Fibroblast of skin of scalp (primary cell): ENCODE measurements at regions not wholly inside any gene's neighbourhood (a gene's known extent, or its start where the extent isn't known, plus 50 kb on each side); places are given as distances from the start of the nearest gene placed in this dataset.
A peak's percentile ranks its signal among the peaks of the same experiment; 100 is the strongest.

ENCODE experiments used
- DNase-seq: peaks from one replicate; pipeline ENCODE4 v3.0.0-alpha.2; 2013

DNA sequence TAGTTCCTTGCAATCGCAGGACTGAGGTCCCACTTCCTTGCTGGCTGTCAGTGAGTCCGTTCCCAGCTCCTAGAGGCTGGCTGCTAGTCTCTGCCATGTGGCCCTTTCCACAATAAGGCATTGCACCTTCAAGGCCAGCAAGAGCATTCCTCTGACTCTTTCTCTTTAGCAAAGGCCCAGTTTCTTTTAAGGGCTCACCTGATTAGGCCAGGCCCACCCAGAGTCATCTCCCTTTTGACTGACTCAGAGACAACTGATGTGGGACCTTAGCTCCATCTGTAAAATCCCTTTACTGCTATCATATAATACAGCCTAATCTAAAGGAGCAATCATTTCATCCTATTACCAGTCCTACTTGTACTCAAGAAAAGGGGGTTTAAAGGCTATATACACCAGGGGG lies 278.2 kb downstream of the SLC4A3 start:
- no peak for DNase-seq

DNA sequence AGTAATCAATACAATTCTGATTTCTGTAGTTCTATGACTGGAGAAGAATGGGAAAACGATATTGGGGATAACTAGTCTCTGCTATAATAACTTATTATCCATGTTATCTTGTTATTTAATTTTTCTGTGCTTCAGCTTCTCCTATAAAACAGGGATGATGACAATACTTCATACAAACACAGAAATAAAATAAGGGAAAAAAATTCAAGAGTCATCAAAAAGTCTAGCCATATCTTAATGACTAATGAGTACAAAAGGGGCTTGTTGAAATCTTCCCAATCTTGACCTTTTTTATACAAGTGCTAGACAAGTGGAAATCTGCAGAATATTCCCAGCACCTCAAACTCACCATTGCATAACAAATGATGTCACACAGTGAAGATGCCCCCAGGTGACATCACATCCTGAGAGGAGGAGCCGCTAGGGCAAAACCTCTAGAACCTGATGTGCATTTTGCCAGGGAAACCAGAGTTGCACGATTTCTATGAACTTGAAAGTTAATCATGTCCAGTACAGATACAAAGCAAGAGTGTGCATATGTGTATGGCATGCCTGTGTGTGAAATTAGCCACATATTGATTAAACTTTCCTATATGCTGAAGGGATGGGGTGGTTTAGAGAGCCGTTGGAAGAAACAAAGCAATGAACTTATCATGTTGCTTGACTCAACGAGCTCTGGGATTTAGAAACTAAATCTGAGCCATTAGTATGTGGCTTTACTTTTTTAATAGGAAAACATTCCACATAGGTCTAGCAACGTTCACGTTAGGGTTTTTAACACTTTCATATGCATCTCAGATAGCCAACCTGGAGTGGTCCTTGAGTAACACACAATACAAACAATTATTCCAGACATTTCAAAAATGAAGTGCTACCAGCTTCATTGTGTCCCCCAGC lies 278.9 kb downstream of the SLC4A3 start:
- no peak for DNase-seq

DNA sequence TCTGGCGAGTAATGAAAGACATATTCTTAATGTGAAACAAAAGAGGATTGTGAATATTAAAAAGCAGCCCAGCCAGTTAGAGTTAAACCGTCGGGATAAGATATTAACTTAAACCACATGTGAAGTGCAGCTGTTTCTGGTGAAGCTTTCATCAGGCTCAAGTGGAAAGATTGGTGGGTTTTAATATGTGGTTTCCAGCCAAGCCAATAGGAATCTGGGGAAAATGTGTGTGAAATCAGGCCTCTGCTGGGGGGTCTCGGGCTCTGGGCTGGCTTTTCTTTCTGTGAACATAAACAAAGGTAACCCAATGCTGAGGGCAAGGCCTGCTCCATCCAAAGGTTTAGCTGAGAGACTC lies 279.6 kb downstream of the SLC4A3 start:
- DNase-seq: peak; percentile 22

DNA sequence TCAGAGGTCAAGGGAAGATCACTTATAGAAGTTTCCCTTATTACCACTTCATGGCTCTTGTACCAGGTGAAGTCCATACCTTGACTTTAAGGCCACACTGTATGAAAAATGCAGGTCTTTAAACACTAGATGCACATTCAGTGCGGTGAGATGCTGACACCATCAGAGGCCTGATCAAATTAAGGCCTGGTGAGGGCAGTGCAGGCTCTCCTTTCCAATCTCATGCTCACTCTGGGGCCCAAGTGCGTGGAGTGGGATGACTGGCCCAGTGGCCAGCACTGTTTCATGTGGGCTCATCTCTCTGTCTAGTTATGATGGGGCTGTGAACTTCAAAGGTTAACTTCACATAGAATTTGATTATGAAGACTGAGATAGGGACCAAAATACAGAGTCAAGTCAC lies 281.1 kb downstream of the SLC4A3 start:
- no peak for DNase-seq

DNA sequence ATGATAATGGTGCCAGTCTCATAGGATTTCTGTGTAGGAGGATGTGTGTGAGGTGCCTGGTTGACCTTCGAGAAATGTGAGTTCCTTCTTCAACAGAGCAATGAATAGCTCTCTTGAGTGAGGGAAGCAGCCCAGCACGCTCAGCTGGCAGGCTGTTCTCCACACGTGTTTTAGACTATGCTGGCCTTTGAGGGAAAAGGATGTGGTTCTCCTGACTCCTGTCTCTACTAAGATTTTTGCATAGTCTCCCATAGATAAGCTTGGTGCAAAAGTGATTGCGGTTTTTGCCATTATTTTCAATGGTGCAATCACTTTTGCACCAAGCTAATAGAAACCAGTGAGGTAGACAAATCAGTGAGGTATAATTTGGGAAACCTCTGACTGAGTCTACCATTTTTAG lies 284.1 kb downstream of the SLC4A3 start:
- DNase-seq: no peak

DNA sequence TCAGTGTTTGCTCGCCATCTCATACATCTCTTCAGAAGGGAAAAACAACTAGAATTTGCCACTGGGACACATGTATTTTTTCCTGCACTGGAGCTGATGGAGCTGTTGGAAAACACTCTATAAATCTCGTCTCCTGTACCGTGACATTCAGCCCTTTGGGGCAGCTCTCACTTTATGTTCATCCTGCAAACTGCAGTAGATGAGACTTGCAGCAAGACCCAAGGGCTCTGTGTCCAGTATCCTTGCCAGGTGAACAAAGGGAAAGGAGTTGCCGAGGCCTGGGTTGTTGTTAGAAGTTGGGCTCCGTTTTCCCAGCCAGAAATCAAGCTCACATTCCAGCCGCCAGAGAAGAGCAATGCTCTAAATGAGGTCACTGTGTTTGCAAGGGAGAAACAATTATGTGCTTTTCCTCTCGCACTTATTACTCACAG lies 285.1 kb downstream of the SLC4A3 start:
- DNase-seq: peak; percentile 42

DNA sequence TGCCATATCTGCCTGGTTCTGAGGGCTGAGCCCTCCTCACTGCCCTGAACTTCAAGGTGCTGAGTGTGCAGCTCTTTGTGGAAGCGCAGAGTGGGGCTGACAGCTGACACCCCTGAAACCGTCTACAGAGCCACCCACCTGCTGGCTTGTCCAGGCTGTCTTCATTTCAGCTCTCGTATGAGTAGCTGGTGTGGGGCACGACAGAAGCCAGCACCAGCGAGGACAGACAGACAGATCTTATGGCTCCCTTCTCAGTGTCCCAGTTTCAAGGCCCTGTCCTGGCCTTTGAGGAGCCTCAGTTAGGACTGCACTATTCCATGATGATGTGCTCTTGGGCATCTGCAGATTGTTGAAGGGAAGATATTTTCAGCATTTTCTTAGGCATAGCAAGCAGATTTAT lies 287.1 kb downstream of the SLC4A3 start:
- no peak for DNase-seq

DNA sequence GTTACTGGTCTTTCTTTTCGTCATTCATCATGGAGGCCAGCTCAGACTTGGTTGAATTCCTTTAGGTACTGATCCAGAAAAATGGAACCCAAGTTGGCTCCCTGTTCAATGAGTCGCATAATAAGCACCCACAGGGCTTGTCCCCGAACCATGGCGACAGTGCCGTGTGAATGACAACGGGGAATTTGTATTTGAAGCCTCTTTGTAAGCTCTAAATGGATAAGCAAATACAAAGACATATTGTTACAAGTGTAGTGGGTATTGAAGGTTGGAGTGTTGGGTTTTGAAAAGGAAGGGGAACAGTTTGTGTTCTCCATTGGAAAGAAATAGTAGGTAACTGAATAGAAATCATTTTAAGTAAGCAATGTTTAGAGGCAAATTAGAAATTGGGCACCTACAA lies 288.9 kb downstream of the SLC4A3 start:
- no peak for DNase-seq

DNA sequence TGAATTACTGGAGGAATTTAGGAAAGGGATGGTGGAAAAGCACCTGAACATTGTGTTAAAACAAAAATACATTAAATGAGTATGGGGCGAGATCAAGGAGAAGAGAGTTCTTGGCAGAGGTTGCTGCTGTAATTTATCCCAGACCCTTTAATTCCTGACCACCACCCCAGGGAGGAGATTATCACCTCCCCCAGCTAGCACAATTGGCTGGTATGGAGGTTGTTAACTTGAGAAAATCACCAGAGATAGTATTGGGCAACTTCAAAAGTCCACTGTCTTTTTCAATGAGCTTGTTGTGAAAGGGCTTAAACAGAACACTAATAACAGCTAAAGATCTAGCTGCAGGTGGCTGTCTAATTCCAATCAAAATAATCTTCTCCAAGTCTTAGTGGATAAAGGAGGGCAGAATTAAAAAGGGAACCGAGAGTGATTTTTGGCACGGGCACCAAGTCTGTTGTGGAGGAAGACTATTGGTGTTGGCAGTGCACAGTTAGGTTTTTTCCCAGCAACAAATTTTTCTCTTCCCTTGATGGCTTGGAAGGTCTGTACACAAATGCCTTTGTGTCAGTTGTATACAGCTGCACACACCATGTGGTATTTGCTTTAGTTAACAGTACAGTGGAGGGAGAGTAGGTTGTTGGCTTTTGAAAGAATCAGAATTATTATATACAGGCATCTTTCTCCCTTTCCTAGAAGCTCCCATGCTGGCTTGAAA lies 289.5 kb downstream of the SLC4A3 start:
- DNase-seq: no peak

DNA sequence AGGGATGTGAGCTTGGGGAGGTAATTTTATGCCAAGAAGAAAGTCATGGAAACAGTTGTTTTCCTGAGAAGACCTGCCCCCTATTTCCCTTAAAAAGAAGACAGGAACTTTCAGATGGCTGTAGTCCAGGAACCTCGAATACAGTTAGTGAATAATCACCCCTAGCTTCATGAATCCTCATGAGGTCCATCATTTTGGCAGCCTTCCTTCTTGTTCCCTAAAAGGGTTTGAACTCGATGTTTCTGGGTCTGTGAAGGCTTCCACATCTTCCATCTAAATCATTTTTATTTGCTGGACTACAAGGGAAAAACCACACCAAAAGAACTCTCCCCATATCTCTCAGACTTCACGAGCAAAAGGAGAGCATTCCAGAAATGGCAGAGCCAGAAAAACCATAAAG lies 290.8 kb downstream of the SLC4A3 start:
- DNase-seq: no peak

DNA sequence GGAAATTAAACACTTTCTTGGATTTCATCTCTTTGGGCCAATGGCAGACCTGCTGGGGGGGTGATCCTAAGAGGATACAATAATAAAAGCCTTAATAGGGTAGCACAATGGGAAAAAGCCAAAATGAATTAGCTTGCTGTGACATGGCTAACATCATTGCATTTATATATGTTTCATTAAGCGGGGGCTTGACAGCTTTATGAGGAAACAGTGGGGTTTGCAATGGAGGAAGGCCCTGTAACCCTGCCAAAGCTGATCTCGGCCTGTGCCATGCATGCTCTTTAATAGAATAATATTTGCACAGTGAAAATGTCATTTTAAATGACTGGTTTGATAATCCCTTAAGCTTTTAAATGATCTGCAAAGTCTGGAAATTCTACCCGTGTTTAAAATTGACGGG lies 291.5 kb downstream of the SLC4A3 start:
- no peak for DNase-seq

DNA sequence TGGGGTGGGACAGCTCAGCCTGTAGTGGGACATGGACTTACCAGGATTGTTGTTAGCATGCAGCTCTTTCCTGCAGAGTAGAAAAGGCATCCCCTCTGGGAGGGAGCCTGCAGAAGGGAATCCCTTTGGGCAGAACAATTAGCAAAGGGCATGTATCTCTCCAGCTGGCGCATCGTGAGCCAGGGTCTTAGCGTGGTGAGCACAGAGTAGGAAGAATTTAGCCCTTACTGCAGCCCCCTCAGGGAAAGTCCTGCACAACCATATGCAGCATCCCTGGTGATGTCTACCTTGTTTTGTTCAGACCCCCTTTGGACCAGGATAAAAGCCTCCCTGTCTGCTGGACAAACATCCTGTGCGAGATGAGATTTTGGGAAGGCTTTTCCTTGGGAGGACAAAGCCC lies 292.1 kb downstream of the SLC4A3 start:
- no peak for DNase-seq

DNA sequence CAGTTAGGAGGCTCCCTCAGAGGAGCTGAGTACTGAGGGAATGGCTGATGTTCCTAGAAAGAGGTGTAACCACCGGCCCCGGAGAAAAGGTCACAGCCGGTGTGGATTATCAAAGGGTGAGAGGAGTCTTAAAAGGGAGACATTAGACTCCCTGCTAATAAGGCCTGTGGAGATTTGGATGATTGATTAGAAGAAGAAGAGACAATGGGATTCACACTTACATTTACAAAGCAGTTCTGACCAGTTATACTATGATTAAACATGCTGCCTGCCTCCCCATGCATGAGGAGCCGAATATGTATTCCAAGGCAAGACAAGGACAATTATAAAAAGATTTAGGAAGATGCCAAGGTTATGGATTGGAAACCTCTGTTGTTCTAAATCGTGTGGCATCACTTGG lies 302.4 kb downstream of the SLC4A3 start:
- DNase-seq: no peak

DNA sequence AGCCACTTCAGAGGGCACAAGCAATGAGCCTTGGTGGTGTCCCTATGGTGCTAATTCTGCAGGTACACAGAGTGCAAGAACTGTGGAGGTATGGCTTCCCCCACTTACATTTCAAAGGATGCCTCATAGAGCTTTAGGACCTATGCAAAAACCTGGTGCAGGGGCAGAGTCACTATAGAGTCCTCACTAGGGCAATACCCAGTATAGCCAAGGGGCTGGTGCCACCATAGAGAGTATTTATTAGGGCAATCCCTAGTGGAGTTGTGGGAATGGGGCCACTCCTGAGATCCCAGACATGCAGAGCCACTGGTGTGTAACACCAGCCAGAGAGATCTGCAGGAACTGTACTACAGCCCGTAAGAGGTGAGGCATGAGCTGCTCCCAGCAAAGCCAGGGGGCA lies 312.2 kb downstream of the SLC4A3 start:
- DNase-seq: no peak

DNA sequence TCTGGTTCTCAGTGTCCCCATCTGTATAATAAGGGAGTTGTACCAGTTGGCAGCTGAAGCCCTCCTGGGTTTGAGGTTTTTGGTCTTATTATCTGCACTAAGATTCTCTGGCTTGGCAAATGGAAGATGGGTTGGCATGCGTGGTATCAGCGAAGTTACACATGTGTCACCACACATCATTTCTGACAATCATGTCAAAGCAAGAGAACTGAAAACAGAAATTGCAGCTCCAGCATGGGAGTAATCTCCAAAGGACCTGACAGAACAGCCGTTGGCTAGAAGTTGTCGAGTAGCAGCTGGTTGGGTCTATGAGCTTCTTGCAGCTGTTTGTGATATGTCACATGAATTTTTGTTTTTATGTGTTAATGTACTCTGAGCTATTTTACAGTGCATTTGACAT lies 317.4 kb downstream of the SLC4A3 start:
- DNase-seq: no peak

DNA sequence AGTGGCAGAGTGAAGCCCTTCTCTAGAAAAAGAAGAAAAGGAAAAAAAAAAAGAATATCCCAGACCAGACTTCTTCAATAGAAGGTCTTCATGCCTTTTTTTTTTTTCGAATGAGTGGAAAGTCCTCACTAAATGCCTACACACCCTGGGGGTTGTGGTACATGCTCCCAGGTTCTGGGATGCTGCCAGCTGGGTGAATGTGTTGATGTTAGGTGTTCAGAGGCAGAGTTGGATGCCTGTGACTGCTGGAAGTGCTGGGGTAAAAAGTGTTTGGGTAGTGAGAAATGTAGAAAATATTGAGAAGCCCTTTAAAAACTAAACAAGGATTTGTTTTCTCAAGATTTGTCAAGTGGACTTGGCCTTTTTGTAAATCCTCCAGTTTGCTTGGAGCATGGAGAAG lies 318.6 kb downstream of the SLC4A3 start:
- no peak for DNase-seq

DNA sequence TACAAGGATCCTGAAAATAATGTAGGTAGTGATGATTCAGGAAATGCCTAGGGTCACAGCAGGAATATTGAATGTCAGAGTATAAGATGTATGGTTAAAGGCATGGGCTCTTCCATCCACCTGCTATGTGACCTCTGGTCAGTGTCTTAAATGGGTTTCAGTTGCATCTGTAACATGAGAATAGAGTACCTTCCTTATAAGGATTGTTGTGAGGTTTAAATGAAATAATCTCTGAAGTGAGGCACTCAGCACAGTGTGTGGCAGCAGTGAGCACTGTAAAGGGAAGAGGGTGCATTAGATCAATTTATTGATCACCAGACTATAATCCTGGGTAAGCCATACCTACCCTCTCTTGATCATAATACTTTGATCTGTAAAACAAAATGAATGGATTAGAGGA lies 319.1 kb downstream of the SLC4A3 start:
- DNase-seq: no peak

DNA sequence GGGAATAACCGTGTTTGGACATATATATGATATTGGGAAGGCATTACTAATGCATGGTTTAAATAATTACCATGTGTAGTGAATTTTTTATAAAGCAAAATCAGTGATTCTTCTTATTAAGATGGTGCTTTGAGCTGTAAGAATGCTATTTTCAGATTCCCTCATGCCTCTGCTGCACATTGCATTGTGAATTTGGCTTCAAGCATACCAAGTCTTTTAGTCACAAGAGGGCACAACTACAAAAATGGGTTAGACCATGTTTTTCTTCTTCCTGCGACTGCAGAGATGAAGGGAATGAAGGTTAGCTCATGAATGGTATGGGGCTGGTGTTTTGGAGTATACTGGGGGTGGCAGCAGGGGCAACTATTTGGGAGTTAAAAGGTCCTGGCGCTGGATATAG lies 320.1 kb downstream of the SLC4A3 start:
- DNase-seq: peak; percentile 49

DNA sequence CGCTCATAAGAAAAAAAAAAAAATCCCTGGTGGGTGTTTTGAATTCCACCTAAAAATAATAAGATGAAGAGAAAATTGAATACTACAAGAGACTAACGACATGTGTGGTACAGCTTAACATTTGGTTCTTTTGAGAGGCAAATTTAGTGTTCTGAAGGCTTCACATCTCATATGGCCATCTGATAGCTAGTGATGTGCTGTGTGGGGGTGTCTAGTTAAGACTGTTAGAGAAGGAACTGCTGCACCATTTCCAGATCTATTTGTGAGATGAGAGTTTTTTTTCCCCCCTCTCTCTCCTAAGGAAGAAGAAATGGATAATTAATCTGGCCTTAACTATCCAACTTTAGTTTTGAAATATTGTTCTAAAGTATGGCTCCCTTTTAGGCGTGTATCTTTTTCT lies 321.6 kb downstream of the SLC4A3 start:
- DNase-seq: no peak

DNA sequence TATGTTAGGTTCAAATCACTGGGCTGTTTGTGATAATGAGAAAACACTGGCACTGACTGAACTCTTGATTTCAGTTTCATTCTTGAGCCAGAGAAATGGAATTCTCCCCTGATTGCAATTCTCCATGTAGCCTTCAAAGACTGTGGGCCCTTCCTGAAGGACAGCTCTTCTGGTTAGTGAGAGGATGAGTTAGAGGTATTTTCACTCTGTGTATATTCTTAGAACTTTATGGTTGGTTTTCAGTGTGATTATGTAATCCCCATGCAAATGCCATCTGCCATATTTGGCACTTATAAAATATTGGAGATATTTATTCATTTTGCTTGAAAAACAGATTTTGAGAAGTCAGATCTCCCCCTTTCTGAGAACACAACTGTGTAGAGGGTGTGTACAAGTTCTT lies 323.7 kb downstream of the SLC4A3 start:
- no peak for DNase-seq

DNA sequence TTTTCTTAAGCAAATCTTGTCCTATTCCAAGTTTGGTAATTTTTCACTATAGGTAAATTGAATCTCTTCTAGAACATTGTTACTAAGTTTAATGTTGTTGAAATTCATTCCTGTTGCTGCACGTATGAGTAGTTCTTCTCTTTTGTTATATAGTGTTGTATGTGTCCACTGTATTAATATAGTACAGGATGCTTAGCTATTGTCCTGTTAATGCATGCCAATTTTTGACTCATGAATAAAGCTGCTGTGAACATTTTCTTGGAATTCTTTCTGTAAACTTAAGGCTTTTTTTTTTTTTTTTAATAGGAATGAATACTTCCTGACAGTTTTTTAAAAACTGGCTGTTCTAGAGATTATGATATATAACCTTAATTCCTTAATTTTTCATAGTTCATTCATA lies 326.9 kb downstream of the SLC4A3 start:
- DNase-seq: peak; percentile 31

DNA sequence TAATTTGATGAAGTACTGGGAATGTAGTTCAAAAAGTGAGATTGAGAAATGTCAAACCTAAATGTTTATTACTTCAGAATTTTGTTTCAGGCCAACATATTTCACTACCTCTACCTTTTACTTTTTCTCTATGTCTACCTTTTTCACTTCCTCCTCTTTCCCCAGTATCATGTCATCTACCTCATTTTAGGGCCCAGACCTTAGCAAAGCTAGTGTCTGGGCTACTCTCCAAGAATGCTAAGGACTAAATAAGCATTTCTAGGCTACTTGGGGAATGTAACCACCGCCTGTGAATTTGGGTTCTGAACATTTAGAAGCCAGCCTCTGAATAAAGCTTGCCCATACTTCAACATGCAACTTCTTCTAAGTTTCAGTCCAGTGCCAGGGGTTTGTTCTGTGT lies 330.4 kb downstream of the SLC4A3 start:
- DNase-seq: no peak

DNA sequence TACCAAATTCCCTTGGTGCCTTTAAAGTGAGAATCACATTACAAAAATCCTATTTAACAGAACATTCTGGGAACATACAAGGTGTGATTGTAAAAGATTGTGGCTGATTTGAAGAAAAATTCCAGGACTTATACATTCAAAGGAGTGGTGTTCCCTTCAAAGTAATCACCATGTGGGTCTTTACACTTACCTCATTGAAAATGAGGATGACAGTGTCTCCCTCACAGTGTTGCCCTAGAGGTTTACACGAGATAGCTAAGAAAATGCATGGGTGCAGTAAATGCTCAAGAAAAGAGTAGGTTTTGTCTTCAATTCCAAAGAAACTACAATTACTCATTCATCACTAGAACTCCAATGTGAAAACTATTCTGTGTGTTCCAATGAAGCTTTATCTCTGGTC lies 331.5 kb downstream of the SLC4A3 start:
- DNase-seq: no peak

DNA sequence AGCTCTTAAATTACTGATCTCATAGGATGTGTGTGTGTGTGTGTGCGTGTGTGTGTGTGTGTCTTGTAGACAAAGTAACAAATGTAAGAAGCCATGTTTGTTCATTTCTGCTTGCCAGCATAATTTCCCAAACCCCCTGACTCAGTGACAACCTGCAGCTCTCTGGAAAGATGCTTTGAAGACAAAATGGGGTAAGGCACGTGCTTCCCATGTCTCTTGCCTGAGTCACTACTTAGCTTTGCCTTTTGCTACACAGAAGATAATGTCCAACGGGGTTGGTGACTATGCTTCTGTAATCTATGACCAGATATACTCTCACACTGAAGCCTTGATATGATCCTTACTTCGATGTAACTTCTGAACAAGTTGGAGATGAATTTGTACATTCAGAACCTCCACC lies 332.0 kb downstream of the SLC4A3 start:
- DNase-seq: no peak
